CD14-positive monocyte (primary cell): ENCODE measurements at regions not wholly inside any gene's neighbourhood (a gene's known extent, or its start where the extent isn't known, plus 50 kb on each side); places are given as distances from the start of the nearest gene placed in this dataset.

Experiments
- DNase-seq, 3 donors: peaks; one replicate each; pipeline ENCODE4 v3.0.0-alpha.2; 2011 to 2022
- H2AFZ ChIP-seq: 2 replicates; pipeline ENCODE4 v1.6.0; 2012; ENCODE audit warnings: mild to moderate bottlenecking, low read depth, low read length, inconsistent platforms; ENCODE audit not compliant: insufficient read depth, poor library complexity, severe bottlenecking
- H3K27ac ChIP-seq, 2 donors: 1 replicate in 1 of 2; 2 replicates in 1 of 2; pipeline ENCODE4 v1.5.1; 2012 to 2013; ENCODE audit warnings: low read length in 2 of 2, control low read depth in 1 of 2, inconsistent platforms in 1 of 2, low read depth in 1 of 2, mild to moderate bottlenecking in 1 of 2
- H3K27me3 ChIP-seq, 2 donors: one replicate each; pipeline versions ENCODE4 v1.6.0 to v1.6.1; 2011 to 2013; ENCODE audit warnings: low read length in 2 of 2; ENCODE audit not compliant: control insufficient read depth in 2 of 2, insufficient read depth in 2 of 2
- H3K36me3 ChIP-seq, 2 donors: replicated peaks in 1 of 2; 1 replicate in 1 of 2; 2 replicates in 1 of 2; pipeline versions ENCODE4 v1.5.1 to v1.6.1; 2012 to 2013; ENCODE audit warnings: low read length in 2 of 2, control low read depth in 1 of 2, inconsistent platforms in 1 of 2, mild to moderate bottlenecking in 1 of 2; ENCODE audit not compliant: insufficient read depth in 2 of 2, control insufficient read depth in 1 of 2
- H3K4me1 ChIP-seq, 2 donors: 1 replicate in 1 of 2; 2 replicates in 1 of 2; pipeline versions ENCODE4 v1.5.1 to v1.6.1; 2012 to 2013; ENCODE audit warnings: low read length in 2 of 2, control low read depth in 1 of 2, inconsistent platforms in 1 of 2, mild to moderate bottlenecking in 1 of 2, moderate library complexity in 1 of 2; ENCODE audit not compliant: insufficient read depth in 2 of 2, control insufficient read depth in 1 of 2
- H3K4me2 ChIP-seq: replicated peaks from 2 replicates; pipeline ENCODE3; 2012; ENCODE audit warnings: low read length, moderate library complexity, mild to moderate bottlenecking; ENCODE audit not compliant: poor library complexity, severe bottlenecking; ENCODE audit errors: extremely low read depth
- H3K4me3 ChIP-seq, 3 experiments: fragments of 200-600 bp in 1 of 3; sonication (generic) in 1 of 3; replicated peaks in 1 of 3; 1 replicate in 2 of 3; 2 replicates in 1 of 3; pipeline ENCODE4 v1.5.1; 2011 to 2013; ENCODE audit warnings: low read length in 3 of 3, mild to moderate bottlenecking in 3 of 3, control low read depth in 2 of 3, low read depth in 2 of 3, inconsistent platforms in 1 of 3, moderate library complexity in 1 of 3
- H3K79me2 ChIP-seq: 2 replicates; pipeline ENCODE4 v1.6.0; 2012; ENCODE audit warnings: mild to moderate bottlenecking, control low read depth, inconsistent platforms, low read length, moderate library complexity; ENCODE audit not compliant: insufficient read depth
- H3K9ac ChIP-seq: 2 replicates; pipeline ENCODE4 v1.6.0; 2017; ENCODE audit warnings: low read length, mild to moderate bottlenecking; ENCODE audit not compliant: insufficient read depth, poor library complexity, severe bottlenecking
- H3K9me3 ChIP-seq, 2 donors: replicated peaks in 1 of 2; 1 replicate in 1 of 2; 2 replicates in 1 of 2; pipeline versions ENCODE4 v1.5.1 to v1.6.1; 2012 to 2013; ENCODE audit warnings: low read length in 2 of 2, control low read depth in 1 of 2; ENCODE audit not compliant: control insufficient read depth in 1 of 2, insufficient read depth in 1 of 2
- H4K20me1 ChIP-seq: 2 replicates; pipeline ENCODE4 v1.6.0; 2012; ENCODE audit warnings: mild to moderate bottlenecking, low read length, control low read depth, moderate library complexity; ENCODE audit not compliant: insufficient read depth
- H3K27ac Mint-ChIP-seq, 7 donors: one replicate each; pipeline ENCODE4 v1.8.0; 2020; ENCODE audit warnings: mild to moderate bottlenecking in 7 of 7, mixed read lengths in 7 of 7, moderate library complexity in 6 of 7, inconsistent platforms in 2 of 7
- H3K27me3 Mint-ChIP-seq, 3 donors: one replicate each; pipeline ENCODE4 v1.8.0; 2021 to 2022; ENCODE audit warnings: low read depth in 3 of 3, mild to moderate bottlenecking in 3 of 3, mixed read lengths in 3 of 3, moderate library complexity in 3 of 3, inconsistent platforms in 1 of 3
- H3K36me3 Mint-ChIP-seq, 2 donors: one replicate each; pipeline ENCODE4 v1.8.0; 2020; ENCODE audit warnings: mixed read lengths in 2 of 2, inconsistent platforms in 1 of 2, mild to moderate bottlenecking in 1 of 2
- H3K4me1 Mint-ChIP-seq: one replicate; pipeline ENCODE4 v1.8.0; 2020; ENCODE audit warnings: mild to moderate bottlenecking, mixed read lengths
- H3K4me3 Mint-ChIP-seq, 2 donors: one replicate each; pipeline ENCODE4 v1.8.0; 2020; ENCODE audit warnings: mild to moderate bottlenecking in 2 of 2, mixed read lengths in 2 of 2, moderate library complexity in 1 of 2
- H3K9me3 Mint-ChIP-seq, 7 donors: one replicate each; pipeline ENCODE4 v1.8.0; 2020 to 2022; ENCODE audit warnings: mixed read lengths in 7 of 7, mild to moderate bottlenecking in 6 of 7, moderate library complexity in 6 of 7, inconsistent platforms in 2 of 7
- WGBS: methylation state at CpG from one replicate; pipeline ENCODE4 v1.1.5; 2013; ENCODE audit warnings: missing lambda C conversion rate; ENCODE audit not compliant: insufficient coverage; 5-methylcytosine and 5-hydroxymethylcytosine counted together
- intact Hi-C, 2 donors: fragments of 100-400 bp; cut with micrococcal nuclease; formaldehyde crosslinking; loops; one replicate each; pipeline versions ENCODE4 v1.15.0 to v1.15.1; 2023
- TF ChIP-seq, protein P1 (sequence below): fragments of 200-600 bp; IDR thresholded peaks from one replicate; pipeline ENCODE4 v1.8.0; 2022; ENCODE audit warnings: antibody characterized with exemption, mild to moderate bottlenecking

DNA sequence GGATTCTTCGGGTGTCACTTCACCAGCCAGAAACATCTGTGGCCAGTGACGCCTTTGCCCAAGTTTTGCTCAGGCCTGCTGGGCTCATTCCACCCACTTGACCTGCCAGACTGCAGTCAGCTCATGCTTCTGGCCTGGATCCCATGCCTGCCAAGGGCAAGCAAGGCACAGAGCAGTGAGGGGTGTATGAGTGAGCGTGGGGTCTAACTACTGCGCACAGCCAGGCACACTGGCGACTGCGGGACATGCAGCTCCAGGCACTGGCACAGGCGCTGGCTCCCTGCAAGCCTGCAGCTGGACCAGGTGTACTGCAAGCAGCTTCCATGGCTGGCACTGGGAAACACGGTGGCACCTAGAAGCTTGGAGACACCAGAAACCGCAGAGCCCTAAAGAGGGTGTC is 80.1 kb downstream of the MTERF1 start:
- Histone ChIP-seq H2AFZ (no peak overlapping the region), H3K4me3 (no peak overlapping the region), H3K4me1 (no peaks in the 10 kb centered on the region), H4K20me1 (no peaks in the 10 kb centered on the region), H3K27ac (no peak overlapping the region), H3K36me3 (no peaks in the 10 kb centered on the region), H3K9me3 (no peaks in the 10 kb centered on the region), H3K4me2 (no peak overlapping the region), H3K27me3 (no peaks in the 10 kb centered on the region), H3K79me2 (no peaks in the 10 kb centered on the region), H3K9ac (no peak overlapping the region)
- Mint-ChIP-seq H3K27ac (no peak overlapping the region), H3K9me3 (peaks cover 0 to 4% (median 0%) of the 10 kb centered on the region in 7 donors), H3K4me3 (no peak overlapping the region), H3K36me3 (no peaks in the 10 kb centered on the region), H3K4me1 (no peaks in the 10 kb centered on the region), H3K27me3 (peaks cover 0 to 4% (median 0%) of the 10 kb centered on the region in 3 donors)
- intact Hi-C loops = no loop called here
- no peak for DNase-seq
- over 99% methylated on average over 9 of the region's 9 CpGs for WGBS
- TF ChIP-seq, protein P1, sequence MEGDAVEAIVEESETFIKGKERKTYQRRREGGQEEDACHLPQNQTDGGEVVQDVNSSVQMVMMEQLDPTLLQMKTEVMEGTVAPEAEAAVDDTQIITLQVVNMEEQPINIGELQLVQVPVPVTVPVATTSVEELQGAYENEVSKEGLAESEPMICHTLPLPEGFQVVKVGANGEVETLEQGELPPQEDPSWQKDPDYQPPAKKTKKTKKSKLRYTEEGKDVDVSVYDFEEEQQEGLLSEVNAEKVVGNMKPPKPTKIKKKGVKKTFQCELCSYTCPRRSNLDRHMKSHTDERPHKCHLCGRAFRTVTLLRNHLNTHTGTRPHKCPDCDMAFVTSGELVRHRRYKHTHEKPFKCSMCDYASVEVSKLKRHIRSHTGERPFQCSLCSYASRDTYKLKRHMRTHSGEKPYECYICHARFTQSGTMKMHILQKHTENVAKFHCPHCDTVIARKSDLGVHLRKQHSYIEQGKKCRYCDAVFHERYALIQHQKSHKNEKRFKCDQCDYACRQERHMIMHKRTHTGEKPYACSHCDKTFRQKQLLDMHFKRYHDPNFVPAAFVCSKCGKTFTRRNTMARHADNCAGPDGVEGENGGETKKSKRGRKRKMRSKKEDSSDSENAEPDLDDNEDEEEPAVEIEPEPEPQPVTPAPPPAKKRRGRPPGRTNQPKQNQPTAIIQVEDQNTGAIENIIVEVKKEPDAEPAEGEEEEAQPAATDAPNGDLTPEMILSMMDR = no peak

DNA sequence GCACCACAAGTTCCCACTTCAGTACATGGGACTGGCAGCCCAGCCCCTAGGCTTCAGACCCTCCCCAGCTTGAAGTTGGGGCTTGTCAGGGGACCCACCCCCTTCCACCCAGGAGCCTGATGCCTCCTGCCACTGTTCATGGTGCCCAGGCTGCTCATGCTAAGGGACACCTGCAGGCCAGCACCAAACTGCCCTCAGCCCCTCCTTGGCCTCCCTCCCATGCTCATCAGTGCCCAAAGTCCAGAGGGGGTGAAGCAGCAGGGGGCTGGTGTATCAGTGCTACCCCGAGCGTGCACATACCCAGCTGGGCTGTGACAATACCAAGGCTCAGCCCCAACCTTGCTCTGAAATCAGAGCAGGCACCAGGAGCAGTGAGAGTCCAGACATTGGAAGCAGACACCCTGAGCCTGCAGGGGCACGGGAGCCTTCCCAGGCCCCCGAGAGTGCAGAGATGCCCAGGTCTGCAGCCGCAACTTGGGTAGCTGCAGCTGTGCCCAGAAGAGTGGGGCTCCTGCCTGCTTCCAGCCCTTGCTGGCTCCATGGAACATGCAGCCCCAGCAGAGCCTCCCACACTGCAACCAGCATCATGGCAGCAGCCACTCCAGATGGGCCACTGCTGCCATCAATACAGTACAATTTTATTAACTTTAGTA is 79.0 kb downstream of the MTERF1 start:
- Histone ChIP-seq H2AFZ (no peak overlapping the region), H3K27ac (no peak overlapping the region), H3K9ac (no peak overlapping the region), H3K9me3 (no peaks in the 10 kb centered on the region), H3K79me2 (no peaks in the 10 kb centered on the region), H3K4me3 (no peak overlapping the region), H3K27me3 (no peaks in the 10 kb centered on the region), H3K36me3 (no peaks in the 10 kb centered on the region), H3K4me2 (no peak overlapping the region), H3K4me1 (no peaks in the 10 kb centered on the region), H4K20me1 (no peaks in the 10 kb centered on the region)
- Mint-ChIP-seq H3K4me3 (no peak overlapping the region), H3K4me1 (no peaks in the 10 kb centered on the region), H3K9me3 (peaks cover 0 to 4% (median 0%) of the 10 kb centered on the region in 7 donors), H3K36me3 (no peaks in the 10 kb centered on the region), H3K27me3 (peaks cover 0 to 4% (median 0%) of the 10 kb centered on the region in 3 donors), H3K27ac (no peak overlapping the region)
- DNase-seq = no peak
- intact Hi-C loops = no loop called here
- TF ChIP-seq, protein P1 = no peak
- 96% methylated on average over 5 of the region's 5 CpGs for WGBS
